ENCODE measurements at regions not wholly inside any gene's neighbourhood (a gene's known extent, or its start where the extent isn't known, plus 50 kb on each side); places are given as distances from the start of the nearest gene placed in this dataset.

DNA sequence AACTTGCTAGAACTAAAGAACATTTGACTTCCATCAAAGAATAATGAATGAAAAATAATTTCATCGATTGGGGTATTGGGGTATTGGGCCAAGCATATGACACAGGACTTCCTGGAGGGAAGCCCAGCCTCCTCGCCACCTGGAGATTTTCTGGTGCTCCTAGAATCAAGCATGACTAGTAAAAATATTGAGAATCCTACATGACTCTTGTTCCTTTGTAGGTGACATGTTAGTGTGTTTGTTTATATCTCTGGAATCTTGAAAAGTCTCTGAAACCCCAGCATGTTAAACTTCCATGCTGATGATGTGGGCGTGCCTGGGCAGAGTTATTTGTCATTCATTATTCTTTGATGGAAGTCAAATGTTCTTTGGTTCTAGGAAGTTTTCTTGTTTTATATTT lies 90.1 kb upstream of the EPHB3 start:
- no peaks in the 10 kb centered on the region for H3K4me1 ChIP-seq
- POLR2A ChIA-PET: no interaction called here
- no peaks in the 10 kb centered on the region for H3K9me3 ChIP-seq
- CTCF ChIA-PET: interaction anchor here (1.3 to 6.0 kb wide), 2 partner anchors 42 to 100 kb away, joined by 5 to 51 read pairs; no protein-coding TSS in a partner anchor
- FAIRE-seq (no peak), ATAC-seq (no peak), DNase-seq (ENCODE audit: low read depth in 1 of 2, low spot score in 1 of 2) (no peak)
- H3K4me2 ChIP-seq: no peak overlapping the region
- TF ChIP-seq FOXS1 (CRISPR knock-in tag; IDR thresholded peaks at IDR 0.05) (no peak), MAZ (IDR thresholded peaks at IDR 0.05; ENCODE audit: borderline replicate concordance, low read depth, low read length) (no peak), PHF8 (IDR thresholded peaks at IDR 0.05; ENCODE audit: borderline replicate concordance, low read depth) (no peak), ATOH8 (CRISPR knock-in tag; IDR thresholded peaks at IDR 0.05; ENCODE audit: low read depth) (no peak), TFCP2L1 (CRISPR knock-in tag; IDR thresholded peaks at IDR 0.05) (no peak), RFX5 (IDR thresholded peaks at IDR 0.05) (no peak), FOSL2 (IDR thresholded peaks at IDR 0.05) (no peak), FOSL2 (CRISPR knock-in tag; IDR thresholded peaks at IDR 0.05) (no peak), NPAS2 (CRISPR knock-in tag; IDR thresholded peaks at IDR 0.05; ENCODE audit: borderline replicate concordance) (no peak), CBX2 (IDR thresholded peaks at IDR 0.05; ENCODE audit: borderline replicate concordance, low read depth) (no peak), RAD21 (conservative IDR thresholded peaks at IDR 0.05 in 1 of 2, IDR thresholded peaks at IDR 0.05 in 1 of 2) (no peak), CHD2 (IDR thresholded peaks at IDR 0.05; ENCODE audit: low read length, partially characterized antibody) (no peak)
- TF ChIP-seq, protein P1, sequence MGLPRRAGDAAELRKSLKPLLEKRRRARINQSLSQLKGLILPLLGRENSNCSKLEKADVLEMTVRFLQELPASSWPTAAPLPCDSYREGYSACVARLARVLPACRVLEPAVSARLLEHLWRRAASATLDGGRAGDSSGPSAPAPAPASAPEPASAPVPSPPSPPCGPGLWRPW (IDR thresholded peaks at IDR 0.05): no peak
- H3K4me3 ChIP-seq: no peak overlapping the region
- H3K27ac ChIP-seq: no peak overlapping the region
- 34% methylated on average over 3 of the region's 3 CpGs for WGBS (ENCODE audit: missing lambda C conversion rate)

DNA sequence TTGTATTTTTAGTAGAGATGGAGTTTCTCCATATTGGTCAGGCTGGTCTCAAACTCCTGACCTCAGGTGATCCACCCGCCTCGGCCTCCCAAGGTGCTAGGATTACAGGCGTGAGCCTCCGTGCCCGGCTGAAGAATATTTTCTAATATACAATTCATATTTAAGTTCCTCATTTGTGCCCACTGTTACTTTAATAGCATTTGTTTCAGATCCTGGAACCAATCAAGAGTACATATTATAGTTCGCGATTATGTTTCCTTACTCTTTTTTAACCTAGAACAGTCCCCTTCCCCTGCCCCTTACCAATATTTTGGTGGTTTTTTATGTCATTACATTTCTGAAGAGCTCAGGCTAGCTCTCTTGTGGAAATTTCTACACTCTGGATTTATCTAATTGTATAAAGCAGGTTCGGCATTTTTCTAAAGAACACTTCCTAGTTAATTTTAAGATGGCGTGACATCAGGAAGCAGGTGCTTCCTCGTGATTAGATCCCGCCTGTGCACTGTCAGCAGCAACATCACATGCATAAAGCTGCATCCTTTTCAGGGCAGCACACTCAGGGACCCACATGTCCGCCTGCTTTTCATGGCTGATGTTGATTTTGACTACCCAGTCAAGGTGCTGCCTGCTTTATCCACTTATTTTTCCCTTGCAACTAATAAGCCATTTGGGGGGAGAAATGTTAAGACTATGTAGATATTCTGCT lies 88.7 kb upstream of the EPHB3 start:
- TF ChIP-seq CBX2 (IDR thresholded peaks at IDR 0.05; ENCODE audit: borderline replicate concordance, low read depth) (no peak), E2F6 (IDR thresholded peaks at IDR 0.05; ENCODE audit: borderline replicate concordance, low read depth) (no peak), JUNB (IDR thresholded peaks at IDR 0.05) (no peak), RNF2 (IDR thresholded peaks at IDR 0.05; ENCODE audit: borderline replicate concordance, low read depth) (no peak), HDAC2 (IDR thresholded peaks at IDR 0.05) (no peak)
- POLR2A ChIA-PET: no interaction called here
- Histone ChIP-seq H3K4me3 (no peak overlapping the region), H3K27ac (no peak overlapping the region), H3K4me2 (no peak overlapping the region), H3K9me3 (0 out of 3 replicates have a peak, but pooled peaks cover 4% of the 10 kb centered on the region), H3K4me1 (no peaks in the 10 kb centered on the region)
- FAIRE-seq (no peak), DNase-seq (ENCODE audit: low read depth in 1 of 2, low spot score in 1 of 2) (no peak), ATAC-seq (no peak)
- WGBS (ENCODE audit: missing lambda C conversion rate): 69% methylated on average over 12 of the region's 12 CpGs
- CTCF ChIA-PET: interaction anchor here (1.3 kb wide), 1 partner anchor 101 kb away, joined by 5 read pairs; no protein-coding TSS in a partner anchor

DNA sequence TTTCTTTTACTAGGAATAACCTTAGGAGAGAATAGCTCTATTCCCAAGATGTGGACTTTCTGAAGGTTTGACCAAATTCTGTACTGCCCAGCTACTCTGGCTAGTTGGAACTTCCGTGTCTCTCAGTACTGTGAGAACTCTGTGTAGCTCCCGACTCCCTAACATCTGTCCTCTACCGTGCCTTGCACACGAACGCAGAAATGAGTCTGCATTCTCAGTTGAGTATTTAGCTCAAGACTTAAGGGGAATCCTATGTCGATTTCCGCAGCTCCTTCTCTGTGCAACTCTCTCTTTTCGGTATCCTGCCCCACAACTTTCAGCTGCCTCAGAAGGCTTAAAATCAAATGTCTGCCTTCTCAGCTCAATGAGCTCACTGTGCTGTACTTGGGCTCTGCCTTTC lies 86.7 kb upstream of the EPHB3 start:
- FAIRE-seq (no peak), ATAC-seq (no peak), DNase-seq (ENCODE audit: low read depth in 1 of 2, low spot score in 1 of 2) (no peak)
- CTCF ChIA-PET: interaction anchor here (0.9 to 3.2 kb wide), 3 partner anchors 38 to 103 kb away, joined by 3 to 17 read pairs (median 13); no protein-coding TSS in a partner anchor
- 65% methylated on average over 8 of the region's 8 CpGs for WGBS (ENCODE audit: missing lambda C conversion rate)
- TF ChIP-seq CHD4 (IDR thresholded peaks at IDR 0.05; ENCODE audit: borderline replicate concordance) (no peak), GATA3 (IDR thresholded peaks at IDR 0.05; ENCODE audit: borderline replicate concordance) (no peak), ZSCAN20 (CRISPR knock-in tag; IDR thresholded peaks at IDR 0.05) (no peak), FOXS1 (CRISPR knock-in tag; IDR thresholded peaks at IDR 0.05) (no peak), HOXB13 (CRISPR knock-in tag; IDR thresholded peaks at IDR 0.05; ENCODE audit: low read depth) (no peak), EP300 (IDR thresholded peaks at IDR 0.05) (no peak), FOSB (CRISPR knock-in tag; IDR thresholded peaks at IDR 0.05) (no peak), POLR2A (IDR thresholded peaks at IDR 0.05; ENCODE audit: low read length) (no peak), RARB (CRISPR knock-in tag; IDR thresholded peaks at IDR 0.05) (no peak), ZFP36 (IDR thresholded peaks at IDR 0.05; ENCODE audit: borderline replicate concordance, partially characterized antibody) (no peak), HOXB5 (CRISPR knock-in tag; IDR thresholded peaks at IDR 0.05) (no peak), TFCP2L1 (CRISPR knock-in tag; IDR thresholded peaks at IDR 0.05) (no peak), MAZ (IDR thresholded peaks at IDR 0.05; ENCODE audit: borderline replicate concordance, low read depth, low read length) (no peak)
- TF ChIP-seq, protein P2, sequence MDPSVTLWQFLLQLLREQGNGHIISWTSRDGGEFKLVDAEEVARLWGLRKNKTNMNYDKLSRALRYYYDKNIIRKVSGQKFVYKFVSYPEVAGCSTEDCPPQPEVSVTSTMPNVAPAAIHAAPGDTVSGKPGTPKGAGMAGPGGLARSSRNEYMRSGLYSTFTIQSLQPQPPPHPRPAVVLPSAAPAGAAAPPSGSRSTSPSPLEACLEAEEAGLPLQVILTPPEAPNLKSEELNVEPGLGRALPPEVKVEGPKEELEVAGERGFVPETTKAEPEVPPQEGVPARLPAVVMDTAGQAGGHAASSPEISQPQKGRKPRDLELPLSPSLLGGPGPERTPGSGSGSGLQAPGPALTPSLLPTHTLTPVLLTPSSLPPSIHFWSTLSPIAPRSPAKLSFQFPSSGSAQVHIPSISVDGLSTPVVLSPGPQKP (IDR thresholded peaks at IDR 0.05; ENCODE audit: low read depth, low read length): no peak
- TF ChIP-seq, protein P3, sequence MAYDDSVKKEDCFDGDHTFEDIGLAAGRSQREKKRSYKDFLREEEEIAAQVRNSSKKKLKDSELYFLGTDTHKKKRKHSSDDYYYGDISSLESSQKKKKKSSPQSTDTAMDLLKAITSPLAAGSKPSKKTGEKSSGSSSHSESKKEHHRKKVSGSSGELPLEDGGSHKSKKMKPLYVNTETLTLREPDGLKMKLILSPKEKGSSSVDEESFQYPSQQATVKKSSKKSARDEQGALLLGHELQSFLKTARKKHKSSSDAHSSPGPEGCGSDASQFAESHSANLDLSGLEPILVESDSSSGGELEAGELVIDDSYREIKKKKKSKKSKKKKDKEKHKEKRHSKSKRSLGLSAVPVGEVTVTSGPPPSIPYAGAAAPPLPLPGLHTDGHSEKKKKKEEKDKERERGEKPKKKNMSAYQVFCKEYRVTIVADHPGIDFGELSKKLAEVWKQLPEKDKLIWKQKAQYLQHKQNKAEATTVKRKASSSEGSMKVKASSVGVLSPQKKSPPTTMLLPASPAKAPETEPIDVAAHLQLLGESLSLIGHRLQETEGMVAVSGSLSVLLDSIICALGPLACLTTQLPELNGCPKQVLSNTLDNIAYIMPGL (CRISPR knock-in tag; IDR thresholded peaks at IDR 0.05; ENCODE audit: borderline replicate concordance): no peak
- H3K9me3 ChIP-seq: 0 out of 3 replicates have a peak, but pooled peaks cover 4% of the 10 kb centered on the region
- H3K4me1 ChIP-seq: no peaks in the 10 kb centered on the region
- POLR2A ChIA-PET: no interaction called here
- no peak overlapping the region for H3K27ac ChIP-seq
- H3K4me2 ChIP-seq: no peak overlapping the region
- H3K4me3 ChIP-seq: no peak overlapping the region
